ENCODE measurements at regions not wholly inside any gene's neighbourhood (a gene's known extent, or its start where the extent isn't known, plus 50 kb on each side); places are given as distances from the start of the nearest gene placed in this dataset.

- TF ChIP-seq ZBED4 (CRISPR knock-in tag; IDR thresholded peaks at IDR 0.05; ENCODE audit: borderline replicate concordance) (peak; percentile 89), SATB2 (CRISPR knock-in tag; IDR thresholded peaks at IDR 0.05) (no peak), CBX5 (CRISPR knock-in tag; IDR thresholded peaks at IDR 0.05; ENCODE audit: borderline replicate concordance) (no peak), RBFOX2 (IDR thresholded peaks at IDR 0.05; ENCODE audit: low read depth, low read length) (peak; percentile 44; the same call in 1 of the 2 replicates), SIN3B (IDR thresholded peaks at IDR 0.05; ENCODE audit: low read length) (no peak), THAP7 (CRISPR knock-in tag; IDR thresholded peaks at IDR 0.05) (no peak), TOE1 (CRISPR knock-in tag; IDR thresholded peaks at IDR 0.05) (peak; percentile 47; the same call in 1 of the 2 replicates), CBFB (CRISPR knock-in tag; IDR thresholded peaks at IDR 0.05) (peak; percentile 43; the same call in 1 of the 2 replicates), ETS1 (CRISPR knock-in tag; IDR thresholded peaks at IDR 0.05) (no peak), ZNF609 (CRISPR knock-in tag; IDR thresholded peaks at IDR 0.05; ENCODE audit: borderline replicate concordance) (peak; percentile 93), ATF5 (CRISPR knock-in tag; IDR thresholded peaks at IDR 0.05; ENCODE audit: low read depth) (no peak), ZNF720 (CRISPR knock-in tag; IDR thresholded peaks at IDR 0.05) (no peak), NFKB2 (CRISPR knock-in tag; IDR thresholded peaks at IDR 0.05; ENCODE audit: borderline replicate concordance) (no peak), ZNF879 (CRISPR knock-in tag; IDR thresholded peaks at IDR 0.05) (no peak), ZNF883 (CRISPR knock-in tag; IDR thresholded peaks at IDR 0.05; ENCODE audit: not compliant biosample characterization) (peak; percentile 53), ZNF7 (CRISPR knock-in tag; IDR thresholded peaks at IDR 0.05) (no peak), HMG20B (CRISPR knock-in tag; conservative IDR thresholded peaks at IDR 0.05) (peak; percentile 79; the same call in 1 of the 2 replicates), ZNF329 (CRISPR knock-in tag; IDR thresholded peaks at IDR 0.05; ENCODE audit: low read depth) (no peak)
These were observed 63.9 kb downstream of the SYF2 start (continued) for GRCh38 chr1:25168193-25169071.

All from HepG2 (cell line).